ENCODE measurements at regions not wholly inside any gene's neighbourhood (a gene's known extent, or its start where the extent isn't known, plus 50 kb on each side); places are given as distances from the start of the nearest gene placed in this dataset.

DNA sequence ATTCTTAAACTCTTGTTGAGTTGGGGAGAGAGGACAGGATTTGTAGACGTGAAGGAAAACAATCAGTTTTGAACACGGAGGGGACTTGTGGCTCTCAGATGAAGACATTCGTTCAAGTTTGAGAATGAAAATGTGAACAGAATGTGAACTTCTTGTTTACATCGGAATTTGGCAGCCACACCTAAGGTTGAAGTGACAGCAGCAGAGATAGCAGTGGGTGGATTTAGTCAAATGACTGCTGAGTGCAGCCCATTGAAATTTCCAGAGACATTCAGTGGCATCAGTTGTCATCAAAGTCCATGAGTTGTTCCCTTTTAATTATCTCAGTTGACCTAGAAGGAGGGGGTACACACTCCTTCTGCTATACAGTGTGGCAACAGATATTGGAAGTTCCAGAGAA is 280.0 kb downstream of the SEMA3D start:
- DNase-seq (ENCODE audit: low read depth, low spot score) (no peak), FAIRE-seq (no peak), ATAC-seq (no peak)
- Histone ChIP-seq H3K36me3 (ENCODE audit: control insufficient read depth in 2 of 2, insufficient read depth in 2 of 2, low read length in 1 of 2) (no peaks in the 10 kb centered on the region), H3K9ac (ENCODE audit: control insufficient read depth, insufficient read depth, low read length) (no peak overlapping the region), H3K9me3 (replicated peaks; ENCODE audit: control insufficient read depth, insufficient read depth, low read length) (no peaks in the 10 kb centered on the region), H3K4me3 (no peak overlapping the region), H3K4me1 (ENCODE audit: control insufficient read depth, insufficient read depth, low read length) (no peaks in the 10 kb centered on the region), H4K20me1 (ENCODE audit: control insufficient read depth, insufficient read depth) (no peaks in the 10 kb centered on the region), H3K79me2 (ENCODE audit: control insufficient read depth, insufficient read depth, low read length) (no peaks in the 10 kb centered on the region), H3K27ac (ENCODE audit: control insufficient read depth, insufficient read depth) (no peak overlapping the region), H2AFZ (ENCODE audit: control insufficient read depth, low read depth, low read length) (no peak overlapping the region), H3K27me3 (replicated peaks in 1 of 2; ENCODE audit: control insufficient read depth in 2 of 2, insufficient read depth in 2 of 2, low read length in 1 of 2) (no peaks in the 10 kb centered on the region), H3K4me2 (ENCODE audit: control insufficient read depth, insufficient read depth) (no peak overlapping the region)
- ChIA-PET CTCF (no interaction called here), RAD21 (ENCODE audit: unreplicated experiment) (no interaction called here), SMC1A (ENCODE audit: uncharacterized antibody, unreplicated experiment) (interaction anchor here (0.7 kb wide), 1 partner anchor 135 kb away, joined by 3 read pairs; no protein-coding TSS in a partner anchor), POLR2A (no interaction called here)
- no peak for TF ChIP-seq RB1 (IDR thresholded peaks at IDR 0.05; ENCODE audit: borderline replicate concordance)
- TF ChIP-seq SMAD5 (IDR thresholded peaks at IDR 0.05; ENCODE audit: low read depth): no peak
- TF ChIP-seq ZZZ3 (IDR thresholded peaks at IDR 0.05; ENCODE audit: control insufficient read depth, insufficient read length, low read depth): no peak
- no peak for TF ChIP-seq TCF3 (IDR thresholded peaks at IDR 0.05; ENCODE audit: borderline replicate concordance, insufficient read depth, low read depth, low read length)
- TF ChIP-seq ZNF687 (IDR thresholded peaks at IDR 0.05): no peak
- no peak for TF ChIP-seq DPF2 (IDR thresholded peaks at IDR 0.05)
- TF ChIP-seq BACH1 (IDR thresholded peaks at IDR 0.05; ENCODE audit: borderline replicate concordance): no peak
- TF ChIP-seq SREBF2 (IDR thresholded peaks at IDR 0.05; ENCODE audit: low read length): no peak
- TF ChIP-seq ASH2L (IDR thresholded peaks at IDR 0.05; ENCODE audit: borderline replicate concordance, low read depth): no peak
- TF ChIP-seq SP1 (IDR thresholded peaks at IDR 0.05; ENCODE audit: low read depth, low read length): no peak
- TF ChIP-seq, protein P1, sequence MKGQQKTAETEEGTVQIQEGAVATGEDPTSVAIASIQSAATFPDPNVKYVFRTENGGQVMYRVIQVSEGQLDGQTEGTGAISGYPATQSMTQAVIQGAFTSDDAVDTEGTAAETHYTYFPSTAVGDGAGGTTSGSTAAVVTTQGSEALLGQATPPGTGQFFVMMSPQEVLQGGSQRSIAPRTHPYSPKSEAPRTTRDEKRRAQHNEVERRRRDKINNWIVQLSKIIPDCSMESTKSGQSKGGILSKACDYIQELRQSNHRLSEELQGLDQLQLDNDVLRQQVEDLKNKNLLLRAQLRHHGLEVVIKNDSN (IDR thresholded peaks at IDR 0.05; ENCODE audit: borderline replicate concordance, extremely low read length, insufficient read depth, low read depth, low read length): no peak
- in situ Hi-C loops (cut with MboI) (no loop called here), intact Hi-C loops (cut with micrococcal nuclease; ENCODE audit: unreplicated experiment) (no loop called here)
- no TSS peak for BruUV-seq (replicated peaks)
- 14% methylated on average over 4 of the region's 4 CpGs for WGBS (ENCODE audit: insufficient coverage, insufficient replicate concordance, low lambda C conversion rate, missing lambda C conversion rate)

Data from GM12878 (cell line).